ENCODE measurements at regions not wholly inside any gene's neighbourhood (a gene's known extent, or its start where the extent isn't known, plus 50 kb on each side); places are given as distances from the start of the nearest gene placed in this dataset.

GRCh38 chr3:153350420-153350819, 188.4 kb downstream of the RAP2B start:
- Histone ChIP-seq H3K4me3 (ENCODE audit: low read length) (no peak overlapping the region), H3K9me3 (ENCODE audit: control insufficient read depth in 1 of 2, insufficient read depth in 1 of 2, low read length in 2 of 2) (no peaks in the 10 kb centered on the region), H3K27ac (ENCODE audit: low read depth in 1 of 2, low read length in 2 of 2) (no peak overlapping the region), H3K36me3 (ENCODE audit: insufficient read depth, low read length) (no peaks in the 10 kb centered on the region), H3K27me3 (ENCODE audit: control insufficient read depth in 1 of 2, insufficient read depth in 2 of 2, low read length in 2 of 2) (no peaks in the 10 kb centered on the region), H3K4me1 (ENCODE audit: insufficient read depth, low read length) (no peaks in the 10 kb centered on the region)
- DNase-seq (no peak), ATAC-seq (ENCODE audit: poor library complexity) (no peak)
- TF ChIP-seq CTCF (IDR thresholded peaks at IDR 0.05): no peak
- POLR2A ChIA-PET: no interaction called here
- Mint-ChIP-seq H3K27me3 (no peaks in the 10 kb centered on the region), H3K4me1 (ENCODE audit: low read depth) (no peaks in the 10 kb centered on the region), H3K36me3 (ENCODE audit: low read depth) (no peaks in the 10 kb centered on the region), H3K9me3 (no peaks in the 10 kb centered on the region), H3K27ac (no peak overlapping the region), H3K4me3 (no peak overlapping the region)
- CTCF ChIA-PET: no interaction called here
- intact Hi-C loops (cut with DNase I, micrococcal nuclease): no loop called here

GRCh38 chr3:153354641-153355040, 192.6 kb downstream of the RAP2B start:
- POLR2A ChIA-PET: no interaction called here
- ATAC-seq (ENCODE audit: poor library complexity) (no peak), DNase-seq (no peak)
- TF ChIP-seq CTCF (IDR thresholded peaks at IDR 0.05): no peak
- Histone ChIP-seq H3K27me3 (ENCODE audit: control insufficient read depth in 1 of 2, insufficient read depth in 2 of 2, low read length in 2 of 2) (no peaks in the 10 kb centered on the region), H3K4me3 (ENCODE audit: low read length) (no peak overlapping the region), H3K36me3 (ENCODE audit: insufficient read depth, low read length) (no peaks in the 10 kb centered on the region), H3K4me1 (ENCODE audit: insufficient read depth, low read length) (no peaks in the 10 kb centered on the region), H3K9me3 (ENCODE audit: control insufficient read depth in 1 of 2, insufficient read depth in 1 of 2, low read length in 2 of 2) (no peaks in the 10 kb centered on the region), H3K27ac (ENCODE audit: low read depth in 1 of 2, low read length in 2 of 2) (no peak overlapping the region)
- Mint-ChIP-seq H3K4me3 (no peak overlapping the region), H3K27me3 (no peaks in the 10 kb centered on the region), H3K27ac (no peak overlapping the region), H3K9me3 (no peaks in the 10 kb centered on the region), H3K36me3 (ENCODE audit: low read depth) (no peaks in the 10 kb centered on the region), H3K4me1 (ENCODE audit: low read depth) (no peaks in the 10 kb centered on the region)
- CTCF ChIA-PET: no interaction called here
- intact Hi-C loops (cut with DNase I, micrococcal nuclease): no loop called here

- ATAC-seq (ENCODE audit: poor library complexity) (no peak), DNase-seq (no peak)
- intact Hi-C loops (cut with DNase I, micrococcal nuclease): no loop called here
- TF ChIP-seq CTCF (IDR thresholded peaks at IDR 0.05): no peak
- no peaks in the 10 kb centered on the region for H3K4me1 ChIP-seq (ENCODE audit: insufficient read depth, low read length)
- H3K27ac Mint-ChIP-seq: no peak overlapping the region
- no peaks in the 10 kb centered on the region for H3K27me3 Mint-ChIP-seq
- ChIA-PET POLR2A (no interaction called here), CTCF (no interaction called here)
- no peaks in the 10 kb centered on the region for H3K36me3 Mint-ChIP-seq (ENCODE audit: low read depth)
- H3K9me3 ChIP-seq (ENCODE audit: control insufficient read depth in 1 of 2, insufficient read depth in 1 of 2, low read length in 2 of 2): no peaks in the 10 kb centered on the region
- H3K4me1 Mint-ChIP-seq (ENCODE audit: low read depth): no peaks in the 10 kb centered on the region
- no peak overlapping the region for H3K4me3 ChIP-seq (ENCODE audit: low read length)
- H3K9me3 Mint-ChIP-seq: no peaks in the 10 kb centered on the region
- no peak overlapping the region for H3K27ac ChIP-seq (ENCODE audit: low read depth in 1 of 2, low read length in 2 of 2)
- no peaks in the 10 kb centered on the region for H3K36me3 ChIP-seq (ENCODE audit: insufficient read depth, low read length)
- no peaks in the 10 kb centered on the region for H3K27me3 ChIP-seq (ENCODE audit: control insufficient read depth in 1 of 2, insufficient read depth in 2 of 2, low read length in 2 of 2)
- H3K4me3 Mint-ChIP-seq: no peak overlapping the region
These were observed 193.5 kb downstream of the RAP2B start for GRCh38 chr3:153355559-153355958.
